GM12874 (cell line): ENCODE measurements at regions not wholly inside any gene's neighbourhood (a gene's known extent, or its start where the extent isn't known, plus 50 kb on each side); places are given as distances from the start of the nearest gene placed in this dataset.

ENCODE experiments used
- CTCF ChIP-seq: IDR thresholded peaks from 2 replicates; pipeline ENCODE4 v1.5.1; 2011; ENCODE audit warnings: low read depth, mild to moderate bottlenecking, control low read depth, low read length, moderate library complexity; ENCODE audit not compliant: insufficient read depth

- TF ChIP-seq CTCF: no peak
Observed at GRCh38 chr2:145283131-145283530, 763.2 kb upstream of the ZEB2 start.

- no peak for TF ChIP-seq CTCF
Observed at GRCh38 chr2:145277922-145278321, 758.0 kb upstream of the ZEB2 start.

GRCh38 chr2:145273840-145274239 lies 753.9 kb upstream of the ZEB2 start:
- TF ChIP-seq CTCF: no peak

GRCh38 chr2:145268931-145269330 lies 749.0 kb upstream of the ZEB2 start:
- TF ChIP-seq CTCF: no peak

GRCh38 chr2:145267451-145267850 lies 747.5 kb upstream of the ZEB2 start:
- TF ChIP-seq CTCF: no peak

- TF ChIP-seq CTCF: no peak
Observed at GRCh38 chr2:145265244-145265643, 745.3 kb upstream of the ZEB2 start.

GRCh38 chr2:145260674-145261073 lies 740.8 kb upstream of the ZEB2 start:
- TF ChIP-seq CTCF: no peak

- no peak for TF ChIP-seq CTCF
Observed at GRCh38 chr2:145260081-145260480, 740.2 kb upstream of the ZEB2 start.
